ENCODE measurements at regions not wholly inside any gene's neighbourhood (a gene's known extent, or its start where the extent isn't known, plus 50 kb on each side); places are given as distances from the start of the nearest gene placed in this dataset.

- no peak for DNase-seq
These were observed 1493.6 kb downstream of the BRD1 start for GRCh38 chr22:48333816-48334735.

- DNase-seq, result no peak
These were observed 1494.3 kb downstream of the BRD1 start for GRCh38 chr22:48333323-48333763.

GRCh38 chr22:48332438-48333322 is 1495.0 kb downstream of the BRD1 start:
- no peak for DNase-seq

- no peak for DNase-seq
These were observed 1495.9 kb downstream of the BRD1 start for GRCh38 chr22:48331691-48332220.

GRCh38 chr22:48331266-48331665 is 1496.4 kb downstream of the BRD1 start:
- no peak for DNase-seq

GRCh38 chr22:48327721-48328120 is 1500.0 kb downstream of the BRD1 start:
- DNase-seq, result no peak

GRCh38 chr22:48323746-48324145 is 1503.9 kb downstream of the BRD1 start:
- no peak for DNase-seq

GRCh38 chr22:48322907-48323306 is 1504.8 kb downstream of the BRD1 start:
- DNase-seq, result no peak

- no peak for DNase-seq
These were observed 1505.6 kb downstream of the BRD1 start for GRCh38 chr22:48321986-48322545.

- no peak for DNase-seq
These were observed 1506.8 kb downstream of the BRD1 start for GRCh38 chr22:48320683-48321451.

- DNase-seq, result no peak
These were observed 1507.5 kb downstream of the BRD1 start for GRCh38 chr22:48320048-48320682.

GRCh38 chr22:48319321-48320047 is 1508.2 kb downstream of the BRD1 start:
- no peak for DNase-seq

- DNase-seq, result no peak
These were observed 1508.9 kb downstream of the BRD1 start for GRCh38 chr22:48318575-48319320.

GRCh38 chr22:48318173-48318572 is 1509.5 kb downstream of the BRD1 start:
- no peak for DNase-seq

GRCh38 chr22:48316257-48317250 is 1511.1 kb downstream of the BRD1 start:
- no peak for DNase-seq

- DNase-seq, result no peak
These were observed 1512.0 kb downstream of the BRD1 start for GRCh38 chr22:48315439-48316256.

GRCh38 chr22:48314073-48314472 is 1513.6 kb downstream of the BRD1 start:
- DNase-seq, result no peak
